ENCODE measurements at regions not wholly inside any gene's neighbourhood (a gene's known extent, or its start where the extent isn't known, plus 50 kb on each side); places are given as distances from the start of the nearest gene placed in this dataset.

- Mint-ChIP-seq H3K27ac (no peak overlapping the region), H3K4me1 (peaks cover 0 to 5% (median 0%) of the 10 kb centered on the region in 4 donors), H3K9me3 (peaks cover 0 to 4% (median 1%) of the 10 kb centered on the region in 7 donors), H3K36me3 (peaks cover 49% of the 10 kb centered on the region), H3K27me3 (no peaks in the 10 kb centered on the region), H3K4me3 (no peak overlapping the region)
- DNase-seq = no peak
- H3K27ac ChIP-seq (ENCODE audit: insufficient read depth, low read length, poor library complexity, severe bottlenecking) = no peak overlapping the region
- peaks cover 18% of the 10 kb centered on the region for H3K36me3 ChIP-seq (ENCODE audit: control insufficient read depth, insufficient read depth, low read length)
- H3K9me3 ChIP-seq (ENCODE audit: control insufficient read depth in 2 of 2, low read length in 2 of 2) = no peaks in the 10 kb centered on the region
- H3K4me3 ChIP-seq (ENCODE audit: low read depth, low read length) = no peak overlapping the region
- no peaks in the 10 kb centered on the region for H3K27me3 ChIP-seq (ENCODE audit: control insufficient read depth, insufficient read depth, low read length)
- H3K4me1 ChIP-seq (ENCODE audit: control insufficient read depth, insufficient read depth, low read length, poor library complexity, severe bottlenecking) = no peaks in the 10 kb centered on the region
- ATAC-seq (ENCODE audit: low read depth in 2 of 2) = no peak
Measured at GRCh38 chr2:241975593-241976284, 106.2 kb downstream of the RTP5 start.

- Mint-ChIP-seq H3K36me3 (peaks cover 43% of the 10 kb centered on the region), H3K4me1 (peaks cover 0 to 5% (median 0%) of the 10 kb centered on the region in 4 donors)
Measured at GRCh38 chr2:241976296-241976695, 106.8 kb downstream of the RTP5 start.

DNA sequence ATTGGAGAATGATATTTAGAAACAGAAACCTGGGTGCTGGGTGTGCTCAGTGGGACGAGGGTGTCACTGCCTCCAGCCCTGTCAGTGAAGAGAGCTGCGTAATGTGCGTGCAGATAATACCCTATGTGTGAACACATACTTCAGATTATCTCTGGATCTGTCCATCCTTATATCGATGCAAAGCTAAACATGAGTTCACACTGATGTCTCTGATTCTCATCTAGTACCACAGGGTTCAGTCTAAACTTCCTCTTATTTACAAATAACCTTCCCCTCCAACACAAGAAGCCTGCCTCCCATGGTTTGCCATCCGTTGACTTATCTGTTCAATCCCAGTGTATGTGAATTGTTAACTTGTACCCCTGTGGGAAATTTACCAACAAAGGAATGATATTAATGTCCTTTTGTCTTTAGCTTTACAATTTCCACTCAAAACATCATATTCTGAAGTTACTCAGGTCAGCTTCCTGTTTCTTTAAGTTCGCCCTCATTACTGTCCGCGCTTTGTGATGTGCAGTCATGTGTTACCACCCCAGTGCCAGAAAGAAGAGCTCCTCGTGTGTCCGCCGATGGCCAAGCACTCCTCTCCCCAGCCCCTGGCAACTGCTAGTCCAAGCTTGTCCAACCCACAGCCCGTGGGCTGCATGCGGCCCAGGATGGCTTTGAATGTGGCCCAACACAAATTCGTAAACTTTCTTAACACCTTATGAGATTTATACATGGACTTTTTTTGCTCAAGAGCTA, 108.2 kb downstream of the RTP5 start:
- Histone ChIP-seq H3K4me3 (ENCODE audit: low read depth, low read length) (no peak overlapping the region), H3K4me1 (ENCODE audit: control insufficient read depth, insufficient read depth, low read length, poor library complexity, severe bottlenecking) (no peaks in the 10 kb centered on the region), H3K27ac (ENCODE audit: insufficient read depth, low read length, poor library complexity, severe bottlenecking) (no peak overlapping the region), H3K9me3 (ENCODE audit: control insufficient read depth in 2 of 2, low read length in 2 of 2) (no peaks in the 10 kb centered on the region), H3K36me3 (ENCODE audit: control insufficient read depth, insufficient read depth, low read length) (peaks cover 12% of the 10 kb centered on the region), H3K27me3 (ENCODE audit: control insufficient read depth, insufficient read depth, low read length) (no peaks in the 10 kb centered on the region)
- peaks cover 32% of the 10 kb centered on the region for H3K36me3 Mint-ChIP-seq
- H3K27ac Mint-ChIP-seq = peak overlapping the region in 2 of 3 donors; percentile 74 to 86
- no peak for DNase-seq
- H3K4me3 Mint-ChIP-seq = no peak overlapping the region
- peaks cover 0 to 2% (median 0%) of the 10 kb centered on the region in 7 donors for H3K9me3 Mint-ChIP-seq
- no peaks in the 10 kb centered on the region for H3K27me3 Mint-ChIP-seq
- no peak for ATAC-seq (ENCODE audit: low read depth in 2 of 2)
- H3K4me1 Mint-ChIP-seq = peaks cover 0 to 5% (median 0%) of the 10 kb centered on the region in 4 donors

More at GRCh38 chr2:241976296-241976695, 106.8 kb downstream of the RTP5 start:
- Histone ChIP-seq H3K27ac (ENCODE audit: insufficient read depth, low read length, poor library complexity, severe bottlenecking) (no peak overlapping the region), H3K36me3 (ENCODE audit: control insufficient read depth, insufficient read depth, low read length) (peaks cover 17% of the 10 kb centered on the region), H3K9me3 (ENCODE audit: control insufficient read depth in 2 of 2, low read length in 2 of 2) (no peaks in the 10 kb centered on the region), H3K27me3 (ENCODE audit: control insufficient read depth, insufficient read depth, low read length) (no peaks in the 10 kb centered on the region), H3K4me1 (ENCODE audit: control insufficient read depth, insufficient read depth, low read length, poor library complexity, severe bottlenecking) (no peaks in the 10 kb centered on the region), H3K4me3 (ENCODE audit: low read depth, low read length) (no peak overlapping the region)
- ATAC-seq (ENCODE audit: low read depth in 2 of 2) (no peak), DNase-seq (no peak)
- no peak overlapping the region for H3K4me3 Mint-ChIP-seq
- H3K27ac Mint-ChIP-seq = no peak overlapping the region
- no peaks in the 10 kb centered on the region for H3K27me3 Mint-ChIP-seq
- peaks cover 0 to 4% (median 1%) of the 10 kb centered on the region in 7 donors for H3K9me3 Mint-ChIP-seq

GRCh38 chr2:241978670-241979069, 109.1 kb downstream of the RTP5 start:
- ATAC-seq (ENCODE audit: low read depth in 2 of 2) (no peak), DNase-seq (no peak)
- peaks cover 0 to 2% (median 0%) of the 10 kb centered on the region in 7 donors for H3K9me3 Mint-ChIP-seq
- H3K4me3 Mint-ChIP-seq = no peak overlapping the region
- no peaks in the 10 kb centered on the region for H3K27me3 Mint-ChIP-seq
- Histone ChIP-seq H3K4me1 (ENCODE audit: control insufficient read depth, insufficient read depth, low read length, poor library complexity, severe bottlenecking) (no peaks in the 10 kb centered on the region), H3K27me3 (ENCODE audit: control insufficient read depth, insufficient read depth, low read length) (no peaks in the 10 kb centered on the region), H3K36me3 (ENCODE audit: control insufficient read depth, insufficient read depth, low read length) (peaks cover 9% of the 10 kb centered on the region), H3K9me3 (ENCODE audit: control insufficient read depth in 2 of 2, low read length in 2 of 2) (no peaks in the 10 kb centered on the region), H3K4me3 (ENCODE audit: low read depth, low read length) (no peak overlapping the region), H3K27ac (ENCODE audit: insufficient read depth, low read length, poor library complexity, severe bottlenecking) (no peak overlapping the region)
- peak overlapping the region in 2 of 3 donors; percentile 11 to 86 for H3K27ac Mint-ChIP-seq
- peaks cover 0 to 5% (median 0%) of the 10 kb centered on the region in 4 donors for H3K4me1 Mint-ChIP-seq
- H3K36me3 Mint-ChIP-seq = peaks cover 25% of the 10 kb centered on the region

DNA sequence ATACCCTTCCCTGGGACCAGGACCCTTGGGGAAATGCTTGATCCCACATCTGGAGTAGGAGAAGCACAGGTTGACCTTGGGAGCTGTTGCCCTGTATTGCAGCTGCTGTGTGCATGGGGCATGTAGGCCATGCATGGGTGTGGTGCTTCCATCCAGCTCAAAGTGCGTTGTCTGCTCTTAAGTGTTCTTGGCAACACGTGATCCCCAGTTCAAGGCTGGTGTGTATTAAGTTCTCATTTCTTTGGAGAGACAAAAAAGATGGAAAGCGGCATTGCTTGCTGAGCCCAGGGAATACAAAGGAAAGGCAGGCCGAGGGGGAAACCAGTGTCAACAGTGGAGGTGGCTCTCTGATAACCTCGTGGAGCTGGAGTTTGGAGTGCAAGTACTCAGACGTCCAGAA, 110.7 kb downstream of the RTP5 start:
- peak overlapping the region in 1 of 3 donors; percentile 84 for H3K27ac Mint-ChIP-seq

DNA sequence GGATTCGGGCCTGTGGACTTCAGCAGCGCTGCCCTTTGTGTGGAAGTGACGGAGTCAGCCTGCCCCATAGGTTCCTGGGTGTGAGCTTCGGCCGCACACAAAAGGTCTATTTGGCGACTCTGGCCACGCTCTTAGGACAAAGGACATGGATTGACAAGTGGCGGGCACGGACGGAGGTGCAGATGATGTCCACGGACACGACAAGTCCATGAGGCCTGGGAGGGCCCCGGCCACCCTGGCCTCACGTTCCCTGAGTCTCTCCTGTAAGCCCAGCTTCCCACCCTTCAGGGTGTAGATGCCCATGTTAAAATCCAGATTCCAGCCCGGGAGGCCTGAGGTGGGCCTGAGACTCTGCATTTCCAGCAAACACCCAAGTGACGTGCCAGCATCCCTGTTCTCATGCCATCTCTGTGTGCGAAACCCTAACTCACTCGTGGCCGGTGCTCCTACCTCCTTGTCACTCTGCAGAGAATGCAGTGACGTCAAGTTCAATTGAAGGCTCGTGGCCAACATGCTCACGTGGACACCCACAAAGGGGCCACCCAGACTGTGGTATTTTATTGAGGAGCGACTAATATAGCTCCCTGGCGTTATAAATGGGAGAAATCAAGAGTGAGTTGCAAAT, 111.7 kb downstream of the RTP5 start:
- Histone ChIP-seq H3K27ac (ENCODE audit: insufficient read depth, low read length, poor library complexity, severe bottlenecking) (no peak overlapping the region), H3K4me1 (ENCODE audit: control insufficient read depth, insufficient read depth, low read length, poor library complexity, severe bottlenecking) (peaks cover 11% of the 10 kb centered on the region), H3K4me3 (ENCODE audit: low read depth, low read length) (no peak overlapping the region), H3K36me3 (ENCODE audit: control insufficient read depth, insufficient read depth, low read length) (no peaks in the 10 kb centered on the region), H3K9me3 (ENCODE audit: control insufficient read depth in 2 of 2, low read length in 2 of 2) (no peaks in the 10 kb centered on the region), H3K27me3 (ENCODE audit: control insufficient read depth, insufficient read depth, low read length) (no peaks in the 10 kb centered on the region)
- Mint-ChIP-seq H3K36me3 (peaks cover 25% of the 10 kb centered on the region), H3K4me1 (peaks cover 5 to 24% (median 15%) of the 10 kb centered on the region in 4 donors), H3K4me3 (no peak overlapping the region), H3K27me3 (peaks cover 4% of the 10 kb centered on the region), H3K9me3 (peaks cover 0 to 3% (median 0%) of the 10 kb centered on the region in 7 donors), H3K27ac (peak overlapping the region in 2 of 3 donors; percentile 51 to 95)
- no peak for DNase-seq
- no peak for ATAC-seq (ENCODE audit: low read depth in 2 of 2)

More for the DNA sequence above, 110.7 kb downstream of the RTP5 start:
- no peak overlapping the region for H3K27ac ChIP-seq (ENCODE audit: insufficient read depth, low read length, poor library complexity, severe bottlenecking)
- no peaks in the 10 kb centered on the region for H3K27me3 ChIP-seq (ENCODE audit: control insufficient read depth, insufficient read depth, low read length)
- peaks cover 5 to 14% (median 10%) of the 10 kb centered on the region in 4 donors for H3K4me1 Mint-ChIP-seq
- ATAC-seq (ENCODE audit: low read depth in 2 of 2) = no peak
- peaks cover 6% of the 10 kb centered on the region for H3K4me1 ChIP-seq (ENCODE audit: control insufficient read depth, insufficient read depth, low read length, poor library complexity, severe bottlenecking)
- H3K9me3 ChIP-seq (ENCODE audit: control insufficient read depth in 2 of 2, low read length in 2 of 2) = no peaks in the 10 kb centered on the region
- H3K9me3 Mint-ChIP-seq = peaks cover 0 to 2% (median 0%) of the 10 kb centered on the region in 7 donors
- H3K27me3 Mint-ChIP-seq = peaks cover 4% of the 10 kb centered on the region
- no peak overlapping the region for H3K4me3 Mint-ChIP-seq
- DNase-seq = no peak
- H3K36me3 ChIP-seq (ENCODE audit: control insufficient read depth, insufficient read depth, low read length) = no peaks in the 10 kb centered on the region
- peaks cover 25% of the 10 kb centered on the region for H3K36me3 Mint-ChIP-seq
- no peak overlapping the region for H3K4me3 ChIP-seq (ENCODE audit: low read depth, low read length)

DNA sequence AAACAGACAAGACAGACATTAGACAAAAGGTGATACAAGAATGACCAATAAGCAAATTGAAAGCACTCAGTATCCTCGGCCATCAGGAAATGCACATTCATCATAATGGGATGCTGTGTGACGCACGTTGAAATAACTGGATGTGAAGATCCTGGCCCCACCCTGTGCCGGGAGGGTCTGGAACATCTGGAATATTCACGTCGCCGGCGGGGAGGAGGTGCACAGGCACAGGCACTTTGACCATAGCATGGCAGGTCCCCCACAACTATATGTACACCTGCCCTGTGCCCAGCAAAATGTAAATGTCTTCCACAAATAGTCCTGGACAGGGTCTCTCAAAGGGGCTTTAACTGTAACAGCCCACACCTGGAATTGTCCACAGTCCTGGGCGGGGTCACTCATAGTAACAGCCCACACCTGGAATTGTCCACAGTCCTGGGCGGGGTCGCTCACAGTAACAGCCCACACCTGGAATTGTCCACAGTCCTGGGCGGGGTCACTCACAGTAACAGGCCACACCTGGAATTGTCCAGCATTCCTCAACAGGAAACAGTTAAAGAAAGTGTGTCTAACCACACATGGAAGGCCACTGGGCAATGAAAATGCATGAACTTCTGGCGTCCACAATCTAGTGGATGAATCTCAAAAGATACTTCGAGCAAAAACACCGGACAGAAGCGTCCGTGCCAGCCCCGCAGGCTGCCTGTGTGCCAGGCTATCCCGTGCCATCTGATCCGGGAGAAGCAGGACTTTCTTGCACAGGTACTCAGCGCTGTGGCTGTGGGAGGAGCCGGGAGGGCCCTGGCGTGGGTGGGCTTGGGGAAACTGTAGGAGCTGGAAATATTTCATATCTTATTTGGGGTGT, 113.4 kb downstream of the RTP5 start:
- Mint-ChIP-seq H3K27ac (peak overlapping the region; percentile 26 to 95 (median 31)), H3K4me3 (no peak overlapping the region), H3K36me3 (peaks cover 8% of the 10 kb centered on the region), H3K27me3 (peaks cover 4% of the 10 kb centered on the region), H3K9me3 (peaks cover 0 to 3% (median 1%) of the 10 kb centered on the region in 7 donors), H3K4me1 (peaks cover 5 to 26% (median 15%) of the 10 kb centered on the region in 4 donors)
- H3K4me3 ChIP-seq (ENCODE audit: low read depth, low read length) = no peak overlapping the region
- DNase-seq (no peak), ATAC-seq (ENCODE audit: low read depth in 2 of 2) (no peak)
- H3K27me3 ChIP-seq (ENCODE audit: control insufficient read depth, insufficient read depth, low read length) = no peaks in the 10 kb centered on the region
- H3K4me1 ChIP-seq (ENCODE audit: control insufficient read depth, insufficient read depth, low read length, poor library complexity, severe bottlenecking) = peaks cover 12% of the 10 kb centered on the region
- H3K27ac ChIP-seq (ENCODE audit: insufficient read depth, low read length, poor library complexity, severe bottlenecking) = no peak overlapping the region
- H3K36me3 ChIP-seq (ENCODE audit: control insufficient read depth, insufficient read depth, low read length) = no peaks in the 10 kb centered on the region
- H3K9me3 ChIP-seq (ENCODE audit: control insufficient read depth in 2 of 2, low read length in 2 of 2) = no peaks in the 10 kb centered on the region
